SK-N-MC (cell line): ENCODE measurements at regions not wholly inside any gene's neighbourhood (a gene's known extent, or its start where the extent isn't known, plus 50 kb on each side); places are given as distances from the start of the nearest gene placed in this dataset.

Experiments
- EZH2 ChIP-seq: fragments of 200-600 bp; sonication (generic); IDR thresholded peaks from one replicate; pipeline ENCODE4 v1.6.1; 2017; ENCODE audit warnings: antibody characterized with exemption
- POLR2AphosphoS5 ChIP-seq: IDR thresholded peaks from 2 replicates; pipeline ENCODE4 v1.6.1; 2012; ENCODE audit warnings: mild to moderate bottlenecking, low read depth, low read length, borderline replicate concordance

GRCh38 chr14:66284346-66284745, 201.8 kb upstream of the CCDC196 start:
- TF ChIP-seq POLR2AphosphoS5 (no peak), EZH2 (no peak)
